ENCODE measurements at regions not wholly inside any gene's neighbourhood (a gene's known extent, or its start where the extent isn't known, plus 50 kb on each side); places are given as distances from the start of the nearest gene placed in this dataset.

- Histone ChIP-seq H3K4me2 (ENCODE audit: low read depth, low read length, poor library complexity, severe bottlenecking) (no peak overlapping the region), H2AFZ (ENCODE audit: low read depth, low read length, severe bottlenecking) (no peak overlapping the region)
These were observed 133.2 kb downstream of the MRPL14 start for GRCh38 chr6:43993881-43994523.

GRCh38 chr6:43992783-43993644 lies 134.2 kb downstream of the MRPL14 start:
- Histone ChIP-seq H3K9me3 (ENCODE audit: insufficient read depth, low read length) (no peaks in the 10 kb centered on the region), H3K4me2 (ENCODE audit: low read depth, low read length, poor library complexity, severe bottlenecking) (no peak overlapping the region)
- TF ChIP-seq EZH2phosphoT487 (conservative IDR thresholded peaks at IDR 0.05; ENCODE audit: low read length) (no peak), CTCF (IDR thresholded peaks at IDR 0.05; ENCODE audit: insufficient read depth, low read length, poor library complexity, severe bottlenecking) (no peak)

More at GRCh38 chr6:43993881-43994523, 133.2 kb downstream of the MRPL14 start:
- no peaks in the 10 kb centered on the region for H3K79me2 ChIP-seq (ENCODE audit: insufficient read depth, low read length)
- no peak overlapping the region for H3K27ac ChIP-seq (ENCODE audit: low read depth, low read length)
- H3K27me3 ChIP-seq (ENCODE audit: low read length), result no peaks in the 10 kb centered on the region
- H3F3A ChIP-seq (ENCODE audit: insufficient read depth), result no peaks in the 10 kb centered on the region; the same call in 1 of the 2 replicates
- no peak overlapping the region for H3K4me3 ChIP-seq (ENCODE audit: insufficient read depth, low read length, poor library complexity, severe bottlenecking)
- no peaks in the 10 kb centered on the region for H3K9me3 ChIP-seq (ENCODE audit: insufficient read depth, low read length)
- H3K9ac ChIP-seq (ENCODE audit: low read length), result no peak overlapping the region
- TF ChIP-seq CTCF (IDR thresholded peaks at IDR 0.05; ENCODE audit: insufficient read depth, low read length, poor library complexity, severe bottlenecking), result no peak
- no peak for TF ChIP-seq EZH2phosphoT487 (conservative IDR thresholded peaks at IDR 0.05; ENCODE audit: low read length)
- H3K36me3 ChIP-seq (ENCODE audit: low read length), result no peaks in the 10 kb centered on the region
- no peaks in the 10 kb centered on the region for H4K20me1 ChIP-seq (ENCODE audit: low read depth, low read length)
- H3K9me2 ChIP-seq (replicated peaks; ENCODE audit: insufficient read depth, low read length), result no peaks in the 10 kb centered on the region

GRCh38 chr6:43992126-43992663 lies 135.1 kb downstream of the MRPL14 start:
- Histone ChIP-seq H3K4me3 (ENCODE audit: insufficient read depth, low read length, poor library complexity, severe bottlenecking) (no peak overlapping the region), H3K9ac (ENCODE audit: low read length) (no peak overlapping the region), H3K4me2 (ENCODE audit: low read depth, low read length, poor library complexity, severe bottlenecking) (no peak overlapping the region), H2AFZ (ENCODE audit: low read depth, low read length, severe bottlenecking) (no peak overlapping the region), H3K36me3 (ENCODE audit: low read length) (no peaks in the 10 kb centered on the region), H3K9me3 (ENCODE audit: insufficient read depth, low read length) (no peaks in the 10 kb centered on the region), H3K9me2 (replicated peaks; ENCODE audit: insufficient read depth, low read length) (no peaks in the 10 kb centered on the region), H4K20me1 (ENCODE audit: low read depth, low read length) (no peaks in the 10 kb centered on the region), H3K27ac (ENCODE audit: low read depth, low read length) (no peak overlapping the region), H3F3A (ENCODE audit: insufficient read depth) (no peaks in the 10 kb centered on the region), H3K27me3 (ENCODE audit: low read length) (no peaks in the 10 kb centered on the region), H3K79me2 (ENCODE audit: insufficient read depth, low read length) (no peaks in the 10 kb centered on the region)
- TF ChIP-seq CTCF (IDR thresholded peaks at IDR 0.05; ENCODE audit: insufficient read depth, low read length, poor library complexity, severe bottlenecking) (no peak), EZH2phosphoT487 (conservative IDR thresholded peaks at IDR 0.05; ENCODE audit: low read length) (no peak)

More at GRCh38 chr6:43992783-43993644, 134.2 kb downstream of the MRPL14 start:
- Histone ChIP-seq H4K20me1 (ENCODE audit: low read depth, low read length) (no peaks in the 10 kb centered on the region), H3K27ac (ENCODE audit: low read depth, low read length) (no peak overlapping the region), H3K4me3 (ENCODE audit: insufficient read depth, low read length, poor library complexity, severe bottlenecking) (no peak overlapping the region), H3K9me2 (replicated peaks; ENCODE audit: insufficient read depth, low read length) (no peaks in the 10 kb centered on the region), H2AFZ (ENCODE audit: low read depth, low read length, severe bottlenecking) (no peak overlapping the region), H3K36me3 (ENCODE audit: low read length) (no peaks in the 10 kb centered on the region), H3K9ac (ENCODE audit: low read length) (no peak overlapping the region), H3F3A (ENCODE audit: insufficient read depth) (no peaks in the 10 kb centered on the region), H3K79me2 (ENCODE audit: insufficient read depth, low read length) (no peaks in the 10 kb centered on the region), H3K27me3 (ENCODE audit: low read length) (no peaks in the 10 kb centered on the region)

Data from SU-DHL-6 (cell line).